Karpas-422 (cell line): ENCODE measurements at regions not wholly inside any gene's neighbourhood (a gene's known extent, or its start where the extent isn't known, plus 50 kb on each side); places are given as distances from the start of the nearest gene placed in this dataset.

Source experiments
- DNase-seq: peaks from one replicate; pipeline ENCODE4 v3.0.0-alpha.2; 2015
- H2AFZ ChIP-seq: fragments of 200-600 bp; sonication (generic); 2 replicates; pipeline ENCODE4 v1.6.1; 2014; ENCODE audit warnings: antibody characterized with exemption, low read length, mixed read lengths
- H3K27ac ChIP-seq: fragments of 200-600 bp; sonication (generic); 2 replicates; pipeline ENCODE4 v1.5.1; 2014; ENCODE audit warnings: mild to moderate bottlenecking, low read length, moderate library complexity
- H3K27me3 ChIP-seq: fragments of 200-600 bp; sonication (generic); 2 replicates; pipeline ENCODE4 v1.6.1; 2014; ENCODE audit warnings: low read length, mixed read lengths
- H3K36me3 ChIP-seq: fragments of 200-600 bp; sonication (generic); 2 replicates; pipeline ENCODE4 v1.6.1; 2014; ENCODE audit warnings: low read length, mixed read lengths; ENCODE audit not compliant: insufficient read depth
- H3K4me1 ChIP-seq: fragments of 200-600 bp; sonication (generic); 2 replicates; pipeline ENCODE4 v1.6.1; 2014; ENCODE audit warnings: mild to moderate bottlenecking, low read length, mixed read lengths
- H3K4me2 ChIP-seq: fragments of 200-600 bp; sonication (generic); 2 replicates; pipeline ENCODE4 v1.6.1; 2014; ENCODE audit warnings: low read length, low read depth, mild to moderate bottlenecking; ENCODE audit not compliant: poor library complexity, severe bottlenecking
- H3K4me3 ChIP-seq: fragments of 200-600 bp; sonication (generic); 2 replicates; pipeline ENCODE4 v1.5.1; 2014; ENCODE audit warnings: mild to moderate bottlenecking, antibody characterized with exemption, low read length, mixed read lengths
- H3K79me2 ChIP-seq: fragments of 200-600 bp; sonication (generic); 2 replicates; pipeline ENCODE4 v1.6.1; 2014; ENCODE audit warnings: mild to moderate bottlenecking, low read length, mixed read lengths
- H3K9ac ChIP-seq: fragments of 200-600 bp; sonication (generic); 2 replicates; pipeline ENCODE4 v1.6.0; 2014; ENCODE audit warnings: low read length
- H3K9me2 ChIP-seq: fragments of 200-600 bp; sonication (generic), shearing (Covaris generic); replicated peaks from 2 replicates; pipeline ENCODE4 v1.6.0; 2014; ENCODE audit warnings: mild to moderate bottlenecking, low read length, moderate library complexity; ENCODE audit not compliant: insufficient read depth
- H3K9me3 ChIP-seq: fragments of 300-700, 200-600 bp; sonication (generic); 2 replicates; pipeline ENCODE4 v1.6.1; 2014; ENCODE audit warnings: low read length, mixed read lengths
- H4K20me1 ChIP-seq: fragments of 200-600 bp; sonication (generic); 2 replicates; pipeline ENCODE4 v1.6.1; 2014; ENCODE audit warnings: mild to moderate bottlenecking, antibody characterized with exemption, low read length, low read depth; ENCODE audit not compliant: insufficient read depth

DNA sequence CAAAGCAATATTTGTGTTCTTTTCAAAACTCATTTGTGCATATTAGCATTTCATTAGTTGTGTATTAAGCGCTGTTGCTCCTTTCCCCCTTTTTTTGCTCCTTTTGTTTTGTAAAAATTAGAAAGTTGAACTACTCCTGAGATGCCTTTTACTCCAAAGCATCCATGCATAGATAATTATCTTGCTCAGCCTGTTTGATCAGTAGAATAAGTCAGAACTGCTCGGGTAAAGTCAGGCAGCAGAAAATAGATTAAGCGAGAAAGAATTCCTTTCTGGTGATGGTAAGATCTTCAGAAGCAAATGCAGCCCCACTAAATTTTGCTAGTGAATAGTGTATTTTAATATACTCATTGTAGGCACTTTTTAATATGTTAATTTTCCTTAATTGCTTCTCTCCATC, 227.1 kb downstream of the TEX36 start:
- DNase-seq: no peak
- Histone ChIP-seq H3K9me3 (no peaks in the 10 kb centered on the region), H2AFZ (no peak overlapping the region), H3K9ac (no peak overlapping the region), H3K27me3 (no peaks in the 10 kb centered on the region), H3K27ac (no peak overlapping the region), H4K20me1 (no peaks in the 10 kb centered on the region), H3K36me3 (no peaks in the 10 kb centered on the region), H3K79me2 (no peaks in the 10 kb centered on the region), H3K4me2 (no peak overlapping the region), H3K4me3 (no peak overlapping the region), H3K4me1 (no peaks in the 10 kb centered on the region), H3K9me2 (no peaks in the 10 kb centered on the region)

DNA sequence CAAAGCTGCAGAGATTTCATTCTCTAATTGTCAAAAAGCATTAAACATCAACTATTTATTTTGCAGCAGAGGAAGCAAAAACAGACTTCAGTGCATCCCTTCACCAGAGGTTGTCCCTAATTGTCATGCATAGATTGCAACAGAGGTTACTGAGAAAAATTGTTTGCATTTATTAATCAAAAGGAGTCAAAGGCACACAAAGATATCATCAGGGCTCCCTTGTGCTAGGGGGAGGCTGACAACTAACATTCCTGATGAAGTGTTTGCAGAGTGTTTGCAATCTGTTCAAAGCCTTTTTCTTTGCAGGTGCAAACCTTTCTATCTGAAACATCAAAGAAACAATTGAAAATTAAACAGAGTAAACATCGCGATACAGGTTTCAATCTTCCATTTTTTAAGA, 227.5 kb downstream of the TEX36 start:
- Histone ChIP-seq H3K4me3 (no peak overlapping the region), H3K9me2 (no peaks in the 10 kb centered on the region), H4K20me1 (no peaks in the 10 kb centered on the region), H2AFZ (no peak overlapping the region), H3K27me3 (no peaks in the 10 kb centered on the region), H3K9me3 (no peaks in the 10 kb centered on the region), H3K9ac (no peak overlapping the region), H3K4me2 (no peak overlapping the region), H3K36me3 (no peaks in the 10 kb centered on the region), H3K4me1 (no peaks in the 10 kb centered on the region), H3K79me2 (no peaks in the 10 kb centered on the region), H3K27ac (no peak overlapping the region)
- no peak for DNase-seq

GRCh38 chr10:125451319-125451718, 231.6 kb downstream of the TEX36 start:
- Histone ChIP-seq H3K4me1 (no peaks in the 10 kb centered on the region), H2AFZ (no peak overlapping the region), H4K20me1 (no peaks in the 10 kb centered on the region), H3K9me3 (no peaks in the 10 kb centered on the region), H3K4me2 (no peak overlapping the region), H3K9ac (no peak overlapping the region), H3K36me3 (no peaks in the 10 kb centered on the region), H3K4me3 (no peak overlapping the region), H3K9me2 (no peaks in the 10 kb centered on the region), H3K79me2 (no peaks in the 10 kb centered on the region), H3K27ac (no peak overlapping the region), H3K27me3 (no peaks in the 10 kb centered on the region)
- DNase-seq: no peak

DNA sequence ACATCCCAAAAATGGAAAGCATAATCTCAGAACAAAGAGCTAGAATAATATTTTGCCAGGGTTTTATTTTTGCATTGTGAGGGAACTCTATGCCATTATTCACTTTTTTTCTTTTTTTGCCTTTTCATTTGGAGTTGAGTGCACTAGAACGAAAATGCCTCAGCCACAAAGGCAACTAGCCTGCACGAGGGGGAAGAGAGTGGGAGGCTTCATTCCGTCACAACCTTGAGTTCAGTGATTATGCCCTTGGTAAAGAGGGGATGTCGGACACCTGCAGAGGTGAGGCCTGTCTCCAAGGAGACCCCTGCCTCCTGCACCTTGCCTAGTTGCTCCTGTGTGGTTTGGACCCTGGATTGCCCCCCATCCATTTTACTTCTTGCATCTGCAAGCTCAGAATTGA, 232.7 kb downstream of the TEX36 start:
- no peaks in the 10 kb centered on the region for H4K20me1 ChIP-seq
- H3K9ac ChIP-seq: no peak overlapping the region
- H3K27me3 ChIP-seq: no peaks in the 10 kb centered on the region
- H3K9me2 ChIP-seq: no peaks in the 10 kb centered on the region
- no peak overlapping the region for H2AFZ ChIP-seq
- no peak overlapping the region for H3K4me2 ChIP-seq
- H3K27ac ChIP-seq: no peak overlapping the region
- no peak for DNase-seq
- H3K4me1 ChIP-seq: no peaks in the 10 kb centered on the region
- no peaks in the 10 kb centered on the region for H3K36me3 ChIP-seq
- H3K9me3 ChIP-seq: no peaks in the 10 kb centered on the region
- H3K4me3 ChIP-seq: no peak overlapping the region
- H3K79me2 ChIP-seq: no peaks in the 10 kb centered on the region

GRCh38 chr10:125449571-125449970, 233.4 kb downstream of the TEX36 start:
- H3K36me3 ChIP-seq: no peaks in the 10 kb centered on the region
- no peak for DNase-seq
- no peaks in the 10 kb centered on the region for H3K4me1 ChIP-seq
- H3K27me3 ChIP-seq: no peaks in the 10 kb centered on the region
- no peak overlapping the region for H2AFZ ChIP-seq
- H3K79me2 ChIP-seq: no peaks in the 10 kb centered on the region
- no peak overlapping the region for H3K27ac ChIP-seq
- H3K9me3 ChIP-seq: no peaks in the 10 kb centered on the region
- no peak overlapping the region for H3K4me3 ChIP-seq
- H3K9ac ChIP-seq: no peak overlapping the region
- H4K20me1 ChIP-seq: no peaks in the 10 kb centered on the region
- H3K9me2 ChIP-seq: no peaks in the 10 kb centered on the region
- no peak overlapping the region for H3K4me2 ChIP-seq

DNA sequence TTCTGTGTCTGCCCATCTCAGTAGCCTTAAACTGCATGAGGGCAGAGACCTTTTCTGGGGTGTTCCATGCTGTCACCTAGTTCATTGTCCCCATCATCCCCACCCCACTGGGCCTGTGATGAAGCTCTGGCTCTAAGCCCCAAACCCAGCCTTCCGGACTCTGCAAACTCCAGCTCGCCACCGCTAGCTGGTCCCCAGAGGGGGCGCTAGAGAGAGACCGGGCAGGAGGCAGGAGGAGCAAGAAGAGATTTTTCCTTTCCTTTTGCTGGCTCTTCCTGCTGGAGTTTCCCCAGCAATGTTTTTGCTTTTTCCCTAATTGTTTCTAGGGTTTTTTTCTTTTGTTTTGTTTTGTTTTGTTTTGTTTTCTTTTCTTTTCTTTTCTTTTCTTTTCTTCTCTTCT, 234.4 kb downstream of the TEX36 start:
- H3K27me3 ChIP-seq: no peaks in the 10 kb centered on the region
- H4K20me1 ChIP-seq: no peaks in the 10 kb centered on the region
- H2AFZ ChIP-seq: no peak overlapping the region
- no peaks in the 10 kb centered on the region for H3K36me3 ChIP-seq
- no peak overlapping the region for H3K4me2 ChIP-seq
- no peak overlapping the region for H3K9ac ChIP-seq
- no peak overlapping the region for H3K4me3 ChIP-seq
- H3K79me2 ChIP-seq: no peaks in the 10 kb centered on the region
- peak; percentile 75 for DNase-seq
- H3K4me1 ChIP-seq: no peaks in the 10 kb centered on the region
- H3K27ac ChIP-seq: no peak overlapping the region
- H3K9me3 ChIP-seq: no peaks in the 10 kb centered on the region
- no peaks in the 10 kb centered on the region for H3K9me2 ChIP-seq

DNA sequence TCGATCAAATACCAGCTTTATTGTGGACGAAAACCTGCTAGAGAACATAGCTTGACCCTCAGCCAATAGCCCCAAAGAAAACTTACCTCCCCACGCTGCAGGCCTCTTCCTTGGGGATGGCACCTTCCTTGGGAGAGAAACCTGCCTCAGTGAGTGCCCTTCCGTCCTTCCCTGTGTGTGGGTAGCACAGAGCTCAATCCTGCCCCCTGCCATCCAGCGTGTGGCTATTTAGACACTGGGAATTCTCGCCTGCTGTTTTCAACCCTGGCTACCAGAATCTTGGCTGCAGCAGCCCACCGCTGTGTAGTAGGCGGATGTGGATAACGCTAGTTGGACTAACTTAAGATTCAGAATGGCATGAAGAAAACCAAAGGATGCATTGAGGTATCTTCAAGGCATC, 238.2 kb downstream of the TEX36 start:
- H3K27ac ChIP-seq: no peak overlapping the region

DNA sequence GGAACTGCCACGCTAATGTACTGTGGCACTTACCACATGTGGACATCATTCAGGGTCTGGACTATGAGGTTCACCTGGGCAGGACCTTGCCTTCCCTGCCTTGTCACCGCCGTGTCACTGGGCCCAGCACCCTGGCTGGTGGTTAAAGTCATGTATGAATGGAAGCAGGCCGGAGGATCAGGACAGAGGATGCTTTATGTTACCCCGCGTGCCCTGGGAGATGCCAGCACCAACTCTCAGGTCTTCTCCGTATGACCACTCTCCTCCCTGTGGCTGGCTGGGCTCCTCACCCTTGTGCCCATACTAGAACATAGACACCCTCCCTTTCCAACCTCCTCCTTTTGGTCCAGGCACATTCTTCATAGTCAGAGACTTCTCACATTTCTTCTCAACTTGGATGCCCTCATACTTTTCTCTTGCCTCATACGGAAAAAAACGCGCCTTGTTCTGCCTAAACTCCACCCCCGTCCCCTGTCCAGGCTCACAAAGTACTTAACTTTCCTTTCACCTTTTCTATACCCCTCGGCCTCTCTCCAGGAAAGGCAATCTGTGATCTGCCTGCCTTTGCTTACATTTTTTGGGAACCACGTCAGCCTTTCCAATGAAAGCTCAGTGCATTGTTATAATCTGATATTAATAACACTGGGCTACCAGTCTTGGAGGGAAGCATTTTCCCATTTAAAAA, 240.0 kb downstream of the TEX36 start:
- Histone ChIP-seq H3K4me1 (no peaks in the 10 kb centered on the region), H2AFZ (no peak overlapping the region), H3K9me3 (no peaks in the 10 kb centered on the region), H3K79me2 (no peaks in the 10 kb centered on the region), H3K4me2 (no peak overlapping the region), H3K27ac (no peak overlapping the region), H3K9ac (no peak overlapping the region), H3K9me2 (no peaks in the 10 kb centered on the region), H3K4me3 (no peak overlapping the region), H4K20me1 (no peaks in the 10 kb centered on the region), H3K27me3 (no peaks in the 10 kb centered on the region), H3K36me3 (no peaks in the 10 kb centered on the region)
- no peak for DNase-seq

More for the DNA sequence above, 238.2 kb downstream of the TEX36 start:
- Histone ChIP-seq H3K9ac (no peak overlapping the region), H3K9me3 (no peaks in the 10 kb centered on the region), H3K4me3 (no peak overlapping the region), H3K4me1 (no peaks in the 10 kb centered on the region), H3K79me2 (no peaks in the 10 kb centered on the region), H3K9me2 (no peaks in the 10 kb centered on the region), H4K20me1 (no peaks in the 10 kb centered on the region), H3K27me3 (no peaks in the 10 kb centered on the region), H3K4me2 (no peak overlapping the region), H2AFZ (no peak overlapping the region), H3K36me3 (no peaks in the 10 kb centered on the region)
- no peak for DNase-seq

DNA sequence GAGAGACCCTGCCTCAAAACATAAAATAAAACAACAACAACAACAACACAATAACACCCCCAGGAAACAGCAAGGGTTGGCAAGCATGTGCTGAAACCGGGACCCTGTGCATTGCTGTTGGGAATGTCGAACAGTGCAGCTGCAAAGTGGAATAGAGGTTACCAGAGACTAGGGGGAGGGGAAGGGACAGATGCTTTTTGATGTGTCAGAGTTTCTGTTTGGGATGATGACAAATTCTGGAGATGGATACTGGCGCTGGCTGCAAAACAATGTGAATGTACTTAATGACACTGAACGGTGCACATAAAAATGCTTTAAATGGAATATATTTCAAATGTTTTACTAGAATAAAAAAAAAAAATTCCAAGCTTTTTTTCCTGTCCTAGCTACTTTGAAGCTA, 241.8 kb downstream of the TEX36 start:
- no peaks in the 10 kb centered on the region for H3K27me3 ChIP-seq

More for the DNA sequence above, 241.8 kb downstream of the TEX36 start:
- Histone ChIP-seq H3K9me2 (no peaks in the 10 kb centered on the region), H2AFZ (no peak overlapping the region), H3K36me3 (no peaks in the 10 kb centered on the region), H3K9me3 (no peaks in the 10 kb centered on the region), H3K79me2 (no peaks in the 10 kb centered on the region), H3K9ac (no peak overlapping the region), H4K20me1 (no peaks in the 10 kb centered on the region), H3K4me1 (no peaks in the 10 kb centered on the region), H3K27ac (no peak overlapping the region), H3K4me2 (no peak overlapping the region), H3K4me3 (no peak overlapping the region)
- no peak for DNase-seq
